K562 (cell line): ENCODE measurements at regions not wholly inside any gene's neighbourhood (a gene's known extent, or its start where the extent isn't known, plus 50 kb on each side); places are given as distances from the start of the nearest gene placed in this dataset.

Experiments used
- ATAC-seq: fragments of 200-7000 bp; cut with Tn5 transposase; 3 replicates; pipeline ENCODE4 v1.9.1; 2020; ENCODE audit warnings: moderate library complexity
- BruUV-seq: library from RNA; stranded (reverse); fragments of 400-500 nt; replicated peaks from 2 replicates; lab custom pipeline; 2021; lab: Mats Ljungman, UMichigan
- CTCF ChIA-PET: fragments of 300-600 bp; formaldehyde crosslinking; extraction: SDS; loops from one replicate; lab custom pipeline; 2021; ENCODE audit warnings: low intra/inter-chr PET ratio; lab: Yijun Ruan, JAX
- POLR2A ChIA-PET: fragments of 300-600, 350-650 bp; sonication (Branson Sonifier 250); formaldehyde crosslinking; extraction: SDS; loops from one replicate; lab custom pipeline; 2021; ENCODE audit warnings: antibody characterized with exemption, inconsistent platforms; lab: Yijun Ruan, JAX
- DNase-seq, 4 experiments: peaks; one replicate each; pipeline versions ENCODE4 v3.0.0 to v3.0.0-alpha.2; 2011 to 2018; ENCODE audit warnings: low spot score in 3 of 4, mixed read lengths in 3 of 4; ENCODE audit errors: extremely low read depth in 1 of 4
- FAIRE-seq: peaks from 2 replicates; lab custom pipeline; 2011; peaks lifted over from hg19 to GRCh38; lab: Jason Lieb, UNC
- H2AFZ ChIP-seq: 2 replicates; pipeline ENCODE4 v1.6.0; 2011; ENCODE audit warnings: low read depth, low read length, control low read depth, inconsistent platforms
- H3K27ac ChIP-seq: fragments of 200-600 bp; 3 replicates; pipeline ENCODE4 v1.8.0; 2011; ENCODE audit warnings: low read depth, mild to moderate bottlenecking, control low read depth, inconsistent platforms, low read length, moderate library complexity, mixed read lengths; ENCODE audit errors: extremely low read depth
- H3K27me3 ChIP-seq, 2 experiments: fragments of 300-600 bp in 1 of 2; 2 replicates in 1 of 2; 3 replicates in 1 of 2; pipeline versions ENCODE4 v1.6.0 to v1.8.0; 2011; ENCODE audit warnings: inconsistent platforms in 2 of 2, low read length in 2 of 2, mild to moderate bottlenecking in 1 of 2, mixed read lengths in 1 of 2, moderate library complexity in 1 of 2; ENCODE audit not compliant: control insufficient read depth in 2 of 2, insufficient read depth in 2 of 2
- H3K36me3 ChIP-seq: fragments of 300-600 bp; 3 replicates; pipeline ENCODE4 v1.8.0; 2011; ENCODE audit warnings: mild to moderate bottlenecking, low read length, inconsistent platforms; ENCODE audit not compliant: control insufficient read depth, insufficient read depth
- H3K4me1 ChIP-seq, 2 experiments: fragments of 200-600 bp in 1 of 2; replicated peaks in 1 of 2; 2 replicates in 1 of 2; 3 replicates in 1 of 2; pipeline versions ENCODE4 v1.5.1 to v1.8.0; 2011; ENCODE audit warnings: inconsistent platforms in 2 of 2, low read length in 2 of 2, mild to moderate bottlenecking in 1 of 2, mixed read lengths in 1 of 2, moderate library complexity in 1 of 2; ENCODE audit not compliant: control insufficient read depth in 2 of 2, insufficient read depth in 2 of 2
- H3K4me2 ChIP-seq: 2 replicates; pipeline ENCODE4 v1.6.1; 2011; ENCODE audit warnings: low read length, control low read depth, inconsistent platforms, mixed read lengths; ENCODE audit not compliant: insufficient read depth
- H3K4me3 ChIP-seq: fragments of 200-600 bp; sonication (generic), shearing (Covaris generic); 2 replicates; pipeline ENCODE4 v1.5.1; 2016; ENCODE audit warnings: control low read depth, inconsistent platforms
- H3K79me2 ChIP-seq: fragments of 200-600 bp; 3 replicates; pipeline ENCODE4 v1.8.0; 2011; ENCODE audit warnings: low read length, inconsistent platforms; ENCODE audit not compliant: control insufficient read depth, insufficient read depth
- H3K9ac ChIP-seq, 2 experiments: 2 replicates each; pipeline versions ENCODE4 v1.6.0 to v1.6.1; 2011; ENCODE audit warnings: low read depth in 2 of 2, low read length in 2 of 2, control low read depth in 1 of 2, inconsistent platforms in 1 of 2, mild to moderate bottlenecking in 1 of 2, mixed read lengths in 1 of 2; ENCODE audit not compliant: insufficient read depth in 1 of 2
- H3K9me1 ChIP-seq: one replicate; pipeline ENCODE4 v1.6.0; 2011; ENCODE audit warnings: inconsistent platforms, mild to moderate bottlenecking, low read length, moderate library complexity; ENCODE audit not compliant: control insufficient read depth, insufficient read depth
- H3K9me3 ChIP-seq: replicated peaks from 2 replicates; pipeline ENCODE4 v1.5.1; 2011; ENCODE audit warnings: low read depth, low read length, inconsistent platforms; ENCODE audit not compliant: control insufficient read depth, insufficient read depth
- H4K20me1 ChIP-seq: replicated peaks from 2 replicates; pipeline ENCODE4 v1.6.1; 2011; ENCODE audit warnings: low read length, inconsistent platforms, mixed read lengths; ENCODE audit not compliant: control insufficient read depth, insufficient read depth
- ARID1B ChIP-seq: fragments of 450-650 bp; IDR thresholded peaks from 2 replicates; pipeline ENCODE4 v1.6.1; 2016; ENCODE audit warnings: antibody characterized with exemption, mild to moderate bottlenecking, inconsistent platforms
- FOSL1 ChIP-seq: fragments of 200-800 bp; sonication (Bioruptor generic); conservative IDR thresholded peaks from 2 replicates; pipeline ENCODE4 v1.6.1; 2016; ENCODE audit warnings: missing genetic modification characterization, missing compliant biosample characterization
- HLTF ChIP-seq: fragments of 450-650 bp; IDR thresholded peaks from 2 replicates; pipeline ENCODE4 v1.6.1; 2016
- HNRNPL ChIP-seq: fragments of 200-400 bp; formaldehyde crosslinking; IDR thresholded peaks from 2 replicates; pipeline ENCODE4 v1.6.1; 2017; ENCODE audit warnings: low read depth, mild to moderate bottlenecking, low read length
- MAFG ChIP-seq: fragments of 450-650 bp; conservative IDR thresholded peaks from 2 replicates; pipeline ENCODE4 v1.6.1; 2016; ENCODE audit warnings: missing genetic modification characterization, missing compliant biosample characterization
- MBD2 ChIP-seq: sonication (generic); IDR thresholded peaks from 2 replicates; pipeline ENCODE4 v1.6.1; 2016; ENCODE audit warnings: low read depth, borderline replicate concordance
- MGA ChIP-seq: fragments of 450-650 bp; IDR thresholded peaks from 2 replicates; pipeline ENCODE4 v1.6.1; 2016; ENCODE audit warnings: mild to moderate bottlenecking, moderate library complexity
- POLR2AphosphoS2 ChIP-seq: IDR thresholded peaks from 2 replicates; pipeline ENCODE4 v1.6.1; 2012; ENCODE audit warnings: low read length, improper control_type of control experiment
- SPI1 ChIP-seq: IDR thresholded peaks from 2 replicates; pipeline ENCODE4 v1.6.1; 2011; ENCODE audit warnings: low read depth, low read length, control low read depth, borderline replicate concordance
- TCF7L2 ChIP-seq: fragments of 150-350 bp; IDR thresholded peaks from 2 replicates; pipeline ENCODE4 v1.6.1; 2016; ENCODE audit warnings: low read depth, mild to moderate bottlenecking, low read length, moderate library complexity
- ZFP36 ChIP-seq: fragments of 150-350 bp; IDR thresholded peaks from 2 replicates; pipeline ENCODE4 v1.6.1; 2018; ENCODE audit warnings: low read length, low read depth; ENCODE audit not compliant: partially characterized antibody
- ZNF668 ChIP-seq: fragments of 250-450 bp; sonication (Bioruptor Pico); IDR thresholded peaks from 2 replicates; pipeline ENCODE4 v1.8.0; 2022; ENCODE audit warnings: mild to moderate bottlenecking, inconsistent platforms
- WGBS: fragments of 100-300 bp; shearing (Covaris generic); methylation state at CpG from one replicate; pipeline ENCODE4 v1.1.6; 2016; ENCODE audit warnings: low coverage, mixed read lengths; ENCODE audit not compliant: insufficient coverage; ENCODE audit errors: missing lambda C conversion rate; 5-methylcytosine and 5-hydroxymethylcytosine counted together
- in situ Hi-C: fragments of 300-500 bp; cut with MboI; formaldehyde crosslinking; loops from 4 replicates; pipeline ENCODE4 v1.15.0; 2018; ENCODE audit warnings: inconsistent platforms, mixed read lengths
- intact Hi-C: fragments of 100-400 bp; cut with micrococcal nuclease; formaldehyde crosslinking; loops from 2 replicates; pipeline ENCODE4 v1.14.2; 2022

GRCh38 chr9:106432631-106433030, 430.3 kb upstream of the ZNF462 start (continued):
- TF ChIP-seq TCF7L2, result no peak
- no peak for TF ChIP-seq ZFP36

GRCh38 chr9:106438928-106439327, 424.0 kb upstream of the ZNF462 start:
- CTCF ChIA-PET, result no interaction called here
- in situ Hi-C loops, result no loop called here
- FAIRE-seq, result no peak
- TF ChIP-seq ARID1B, result no peak
- no peak for TF ChIP-seq POLR2AphosphoS2
- no peak for TF ChIP-seq HNRNPL
- no peak for TF ChIP-seq MGA
- no peak for TF ChIP-seq SPI1
- no peak for TF ChIP-seq ZNF668 (CRISPR knock-in tag)
- no peak for TF ChIP-seq HLTF
- TF ChIP-seq TCF7L2, result no peak
- no peak for TF ChIP-seq MBD2
- TF ChIP-seq MAFG, result no peak
- TF ChIP-seq FOSL1 (tag), result no peak

More at GRCh38 chr9:106438928-106439327, 424.0 kb upstream of the ZNF462 start:
- no peaks in the 10 kb centered on the region for H3K4me1 ChIP-seq
- H2AFZ ChIP-seq, result no peak overlapping the region
- H3K27ac ChIP-seq, result no peak overlapping the region
- no peaks in the 10 kb centered on the region for H3K79me2 ChIP-seq
- DNase-seq, result no peak
- no peaks in the 10 kb centered on the region for H3K36me3 ChIP-seq
- no peak for ATAC-seq
- 0% methylated on average over 3 of the region's 3 CpGs for WGBS
- POLR2A ChIA-PET, result no interaction called here
- H3K4me3 ChIP-seq, result no peak overlapping the region
- no peaks in the 10 kb centered on the region for H4K20me1 ChIP-seq
- H3K9me3 ChIP-seq, result no peaks in the 10 kb centered on the region
- H3K4me2 ChIP-seq, result no peak overlapping the region
- H3K9me1 ChIP-seq, result no peaks in the 10 kb centered on the region
- H3K9ac ChIP-seq, result no peak overlapping the region
- BruUV-seq, result no TSS peak
- H3K27me3 ChIP-seq, result no peaks in the 10 kb centered on the region
- intact Hi-C loops, result no loop called here
